ENCODE measurements at regions not wholly inside any gene's neighbourhood (a gene's known extent, or its start where the extent isn't known, plus 50 kb on each side); places are given as distances from the start of the nearest gene placed in this dataset.

- no peaks in the 10 kb centered on the region for H3K36me3 Mint-ChIP-seq (ENCODE audit: low read depth)
- peaks cover 3% of the 10 kb centered on the region for H3K9me3 Mint-ChIP-seq
- H3K27me3 Mint-ChIP-seq (ENCODE audit: low read depth) = no peaks in the 10 kb centered on the region
- H3K4me1 Mint-ChIP-seq = peaks cover 19% of the 10 kb centered on the region
- TF ChIP-seq CTCF (IDR thresholded peaks at IDR 0.05; ENCODE audit: unreplicated experiment in 3 of 3) = no peak
- H3K4me3 Mint-ChIP-seq = no peak overlapping the region
- no peak overlapping the region for H3K27ac Mint-ChIP-seq
Measured at GRCh38 chr2:200173691-200174090, 132.8 kb upstream of the SPATS2L start.

DNA sequence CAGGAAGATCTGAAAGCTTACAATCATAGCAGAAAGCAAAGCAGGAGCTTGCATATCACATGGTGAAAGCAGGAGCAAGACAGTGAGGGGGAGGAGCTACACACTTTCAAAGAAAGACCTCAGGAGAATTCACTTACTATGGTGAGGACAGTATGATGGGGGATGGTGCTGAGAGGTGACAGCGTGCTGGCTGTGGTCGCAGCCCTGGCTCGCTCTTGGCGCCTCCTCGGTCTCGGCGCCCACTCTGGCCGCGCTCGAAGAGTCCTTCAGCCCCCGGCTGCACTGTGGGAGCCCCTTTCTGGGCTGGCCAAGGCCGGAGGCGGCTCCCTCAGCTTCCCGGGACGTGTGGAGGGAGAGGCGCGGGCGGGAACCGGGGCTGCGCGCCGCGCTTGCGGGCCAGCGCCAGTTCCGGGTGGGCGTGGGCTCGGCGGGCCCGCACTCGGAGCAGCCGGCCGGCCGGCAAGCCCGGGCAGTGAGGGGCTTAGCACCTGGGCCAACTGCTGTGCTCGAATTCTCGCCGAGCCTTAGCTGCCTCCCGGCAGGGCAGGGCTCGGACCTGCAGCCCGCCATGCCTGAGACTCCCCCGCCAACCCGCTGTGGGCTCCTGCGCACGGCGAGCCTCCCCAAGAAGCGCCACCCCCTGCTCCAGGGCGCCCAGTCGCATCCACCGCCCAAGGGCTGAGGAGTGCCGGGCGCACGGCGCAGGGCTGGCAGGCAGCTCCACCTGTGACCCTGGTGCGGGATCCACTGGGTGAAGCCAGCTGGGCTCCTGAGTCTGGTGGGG, 131.9 kb upstream of the SPATS2L start:
- H3K9me3 Mint-ChIP-seq = peaks cover 3% of the 10 kb centered on the region
- no peak overlapping the region for H3K27ac Mint-ChIP-seq
- H3K27me3 Mint-ChIP-seq (ENCODE audit: low read depth) = no peaks in the 10 kb centered on the region
- H3K4me1 Mint-ChIP-seq = peaks cover 22% of the 10 kb centered on the region
- H3K36me3 Mint-ChIP-seq (ENCODE audit: low read depth) = no peaks in the 10 kb centered on the region
- no peak for TF ChIP-seq CTCF (IDR thresholded peaks at IDR 0.05; ENCODE audit: unreplicated experiment in 3 of 3)
- H3K4me3 Mint-ChIP-seq = no peak overlapping the region

GRCh38 chr2:200177971-200178911, 128.3 kb upstream of the SPATS2L start:
- Mint-ChIP-seq H3K27ac (peak overlapping the region in 2 of 3 experiments; percentile 19 to 56), H3K36me3 (ENCODE audit: low read depth) (no peaks in the 10 kb centered on the region), H3K9me3 (no peaks in the 10 kb centered on the region), H3K4me1 (peaks cover 36% of the 10 kb centered on the region), H3K27me3 (ENCODE audit: low read depth) (no peaks in the 10 kb centered on the region), H3K4me3 (no peak overlapping the region)
- TF ChIP-seq CTCF (IDR thresholded peaks at IDR 0.05; ENCODE audit: unreplicated experiment in 3 of 3) = no peak

- Mint-ChIP-seq H3K27ac (peak overlapping the region in 1 of 3 experiments; percentile 10), H3K4me1 (peaks cover 36% of the 10 kb centered on the region), H3K27me3 (ENCODE audit: low read depth) (peaks cover 2% of the 10 kb centered on the region), H3K9me3 (no peaks in the 10 kb centered on the region), H3K36me3 (ENCODE audit: low read depth) (no peaks in the 10 kb centered on the region), H3K4me3 (no peak overlapping the region)
- TF ChIP-seq CTCF (IDR thresholded peaks at IDR 0.05; ENCODE audit: unreplicated experiment in 3 of 3) = no peak
Measured at GRCh38 chr2:200179151-200179550, 127.3 kb upstream of the SPATS2L start.

DNA sequence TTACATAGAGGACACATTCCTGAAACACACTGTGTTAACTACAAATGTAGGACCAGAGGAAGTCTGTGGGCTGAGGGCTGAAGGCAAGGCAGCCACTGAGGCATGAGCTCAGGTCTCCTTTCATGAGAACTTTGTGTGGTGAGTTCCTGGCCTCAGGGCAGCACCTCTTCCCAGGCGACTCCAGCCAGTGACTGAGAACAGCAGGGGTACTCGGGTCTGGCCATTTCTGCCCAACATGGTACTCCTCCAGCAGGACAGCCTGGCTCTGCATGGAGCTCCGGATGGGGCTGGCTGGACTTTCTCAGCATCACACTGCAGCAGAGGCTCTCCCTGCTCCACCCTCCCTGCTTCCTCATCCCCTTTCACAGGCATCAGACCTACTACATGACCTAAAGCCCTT, 125.5 kb upstream of the SPATS2L start:
- peaks cover 49% of the 10 kb centered on the region for H3K4me1 Mint-ChIP-seq

More for the DNA sequence above, 125.5 kb upstream of the SPATS2L start:
- Mint-ChIP-seq H3K9me3 (no peaks in the 10 kb centered on the region), H3K4me3 (no peak overlapping the region), H3K36me3 (ENCODE audit: low read depth) (no peaks in the 10 kb centered on the region), H3K27me3 (ENCODE audit: low read depth) (peaks cover 5% of the 10 kb centered on the region), H3K27ac (no peak overlapping the region)
- no peak for TF ChIP-seq CTCF (IDR thresholded peaks at IDR 0.05; ENCODE audit: unreplicated experiment in 3 of 3)

Measured in nephron (organoid).